Lower leg skin (tissue), 4 donors: ENCODE measurements at regions not wholly inside any gene's neighbourhood (a gene's known extent, or its start where the extent isn't known, plus 50 kb on each side); places are given as distances from the start of the nearest gene placed in this dataset.

Experiments used
- DNase-seq, 2 donors: peaks; one replicate each; pipeline ENCODE4 v3.0.0-alpha.2; 2019; ENCODE audit warnings: low spot score in 2 of 2
- H3K4me3 ChIP-seq: fragments of 200-600 bp; sonication (generic); 2 replicates; pipeline ENCODE4 v1.5.1; 2017; ENCODE audit warnings: mild to moderate bottlenecking, low read depth; ENCODE audit not compliant: poor library complexity, severe bottlenecking
- POLR2A ChIP-seq, 2 donors: fragments of 450-650 bp; IDR thresholded peaks; one replicate each; pipeline ENCODE4 v1.6.1; 2016 to 2017; ENCODE audit warnings: antibody characterized with exemption in 2 of 2, mild to moderate bottlenecking in 1 of 2, moderate library complexity in 1 of 2
- WGBS, 2 donors: methylation state at CpG; one replicate each; pipeline ENCODE4 v1.1.5; 2018; 5-methylcytosine and 5-hydroxymethylcytosine counted together
- intact Hi-C: fragments of 100-400 bp; cut with DNase I; formaldehyde crosslinking; loops from one replicate; pipeline ENCODE4 v1.15.0; 2023; ENCODE audit warnings: low total_unique reads
- TF ChIP-seq, protein P1 (sequence below), 3 donors: fragments of 450-650 bp; IDR thresholded peaks; one replicate each; pipeline ENCODE4 v1.5.1; 2016; ENCODE audit warnings: antibody characterized with exemption in 3 of 3, mild to moderate bottlenecking in 3 of 3, moderate library complexity in 2 of 3

DNA sequence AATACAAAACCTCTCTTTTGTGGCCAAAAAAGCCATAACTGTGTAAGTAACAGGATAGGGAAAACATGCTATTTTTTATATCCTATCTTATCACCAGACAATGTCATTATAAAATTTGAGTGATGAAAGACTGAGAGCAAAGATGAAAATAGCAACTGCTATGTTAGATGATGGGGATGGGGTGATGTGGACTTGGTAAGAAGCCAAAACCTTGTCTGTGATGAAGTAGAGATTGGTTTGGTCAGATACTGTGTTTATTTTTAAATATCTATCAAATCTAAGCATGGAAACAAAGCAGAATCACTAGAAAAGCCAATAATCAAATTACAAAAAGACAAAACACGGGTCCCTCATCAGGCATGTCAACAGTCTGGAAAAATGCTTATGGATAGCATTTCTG is 631.1 kb upstream of the NR5A2 start:
- intact Hi-C loops: no loop called here
- 63 to 70% methylated on average over 1 of the region's 1 CpG for WGBS, 2 donors
- TF ChIP-seq, protein P1, sequence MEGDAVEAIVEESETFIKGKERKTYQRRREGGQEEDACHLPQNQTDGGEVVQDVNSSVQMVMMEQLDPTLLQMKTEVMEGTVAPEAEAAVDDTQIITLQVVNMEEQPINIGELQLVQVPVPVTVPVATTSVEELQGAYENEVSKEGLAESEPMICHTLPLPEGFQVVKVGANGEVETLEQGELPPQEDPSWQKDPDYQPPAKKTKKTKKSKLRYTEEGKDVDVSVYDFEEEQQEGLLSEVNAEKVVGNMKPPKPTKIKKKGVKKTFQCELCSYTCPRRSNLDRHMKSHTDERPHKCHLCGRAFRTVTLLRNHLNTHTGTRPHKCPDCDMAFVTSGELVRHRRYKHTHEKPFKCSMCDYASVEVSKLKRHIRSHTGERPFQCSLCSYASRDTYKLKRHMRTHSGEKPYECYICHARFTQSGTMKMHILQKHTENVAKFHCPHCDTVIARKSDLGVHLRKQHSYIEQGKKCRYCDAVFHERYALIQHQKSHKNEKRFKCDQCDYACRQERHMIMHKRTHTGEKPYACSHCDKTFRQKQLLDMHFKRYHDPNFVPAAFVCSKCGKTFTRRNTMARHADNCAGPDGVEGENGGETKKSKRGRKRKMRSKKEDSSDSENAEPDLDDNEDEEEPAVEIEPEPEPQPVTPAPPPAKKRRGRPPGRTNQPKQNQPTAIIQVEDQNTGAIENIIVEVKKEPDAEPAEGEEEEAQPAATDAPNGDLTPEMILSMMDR (IDR thresholded peaks at IDR 0.05): no peak
- TF ChIP-seq POLR2A (IDR thresholded peaks at IDR 0.05): no peak
- no peak overlapping the region for H3K4me3 ChIP-seq
- no peak for DNase-seq

DNA sequence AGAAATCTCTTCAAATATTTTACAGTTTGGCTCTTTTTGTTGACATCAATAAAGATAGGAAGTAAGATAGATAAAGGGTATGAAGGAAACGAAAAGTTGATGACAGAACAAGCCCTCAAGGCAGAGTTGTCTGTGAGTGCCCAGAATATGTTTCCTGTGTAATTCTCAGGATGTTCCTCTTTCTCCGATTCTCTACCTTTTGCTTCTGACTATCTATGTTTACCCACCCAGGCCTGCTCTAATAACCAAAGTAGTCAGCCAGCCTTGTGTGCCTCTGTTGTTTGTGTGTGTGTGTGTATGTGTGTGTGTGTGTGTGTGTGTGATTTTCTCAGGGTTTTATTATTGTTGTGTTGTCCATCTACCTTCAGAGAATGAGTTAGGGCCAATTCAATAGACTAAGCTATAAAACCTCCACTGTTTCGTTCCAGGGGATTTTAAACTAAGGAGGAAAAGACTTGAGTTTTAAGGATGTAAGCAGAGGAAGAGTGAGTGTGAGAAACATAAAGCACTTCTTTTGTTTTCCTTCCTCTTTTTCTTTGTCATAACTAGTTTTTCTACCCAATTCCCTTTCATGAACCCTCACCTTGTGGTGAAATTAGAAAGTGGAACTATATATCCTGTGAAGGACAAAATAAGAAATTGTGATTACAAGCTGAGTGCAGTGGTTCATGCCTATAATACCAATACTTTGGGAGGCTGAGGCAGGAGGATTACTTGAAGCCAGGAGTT is 627.4 kb upstream of the NR5A2 start:
- 43 to 54% methylated on average over 3 of the region's 3 CpGs for WGBS, 2 donors
- DNase-seq: no peak
- TF ChIP-seq, protein P1 (IDR thresholded peaks at IDR 0.05): no peak
- TF ChIP-seq POLR2A (IDR thresholded peaks at IDR 0.05): no peak
- H3K4me3 ChIP-seq: no peak overlapping the region
- intact Hi-C loops: no loop called here

DNA sequence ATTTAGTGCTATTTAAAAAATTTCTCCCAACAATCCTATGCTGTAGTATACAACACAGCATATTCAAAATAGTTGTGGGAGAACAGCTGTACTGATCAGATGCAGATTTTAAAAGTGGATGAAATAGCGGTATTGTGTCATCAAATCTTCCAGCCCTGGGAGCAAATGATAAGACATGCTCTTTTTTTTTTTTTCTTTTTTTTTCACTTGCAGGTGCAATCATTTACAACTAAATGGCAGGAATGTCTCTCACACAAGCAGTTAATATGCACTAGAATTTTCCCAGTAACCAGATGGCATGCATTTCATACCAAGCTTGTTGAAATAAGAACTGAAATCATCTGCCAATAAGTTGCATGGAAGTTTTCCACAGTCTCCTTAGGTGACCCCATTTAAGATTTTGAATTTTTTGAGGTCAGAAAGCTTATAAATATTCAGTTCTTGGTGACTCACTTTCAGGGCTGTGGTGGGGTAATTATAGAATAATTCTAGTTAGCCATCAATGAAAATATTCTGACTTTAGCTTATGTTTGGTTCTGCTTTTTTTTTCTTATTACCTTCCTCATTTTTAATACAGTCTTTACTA is 623.9 kb upstream of the NR5A2 start:
- TF ChIP-seq, protein P1 (IDR thresholded peaks at IDR 0.05): no peak
- no peak for TF ChIP-seq POLR2A (IDR thresholded peaks at IDR 0.05)
- WGBS, 2 donors: 23 to 38% methylated on average over 1 of the region's 1 CpG
- intact Hi-C loops: no loop called here
- H3K4me3 ChIP-seq: no peak overlapping the region
- DNase-seq: no peak

DNA sequence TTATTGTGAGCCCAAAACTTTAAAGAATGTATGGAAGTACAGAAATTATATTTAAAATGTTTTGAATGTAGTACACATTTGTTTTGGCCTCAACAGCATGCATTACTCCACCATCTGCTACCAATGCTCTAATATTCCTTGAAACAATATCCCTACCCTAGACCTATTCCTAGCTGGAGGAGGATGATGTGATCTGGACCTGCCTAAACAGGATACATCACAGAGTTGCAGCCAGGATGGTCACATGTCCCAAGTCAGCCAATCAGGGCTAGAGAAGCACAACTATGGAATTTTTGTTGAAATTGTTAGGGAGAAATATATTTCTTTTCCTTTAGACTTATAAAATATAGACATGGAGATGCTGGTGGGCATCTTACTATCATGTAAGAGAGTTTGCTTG is 623.3 kb upstream of the NR5A2 start:
- no peak for DNase-seq
- TF ChIP-seq, protein P1 (IDR thresholded peaks at IDR 0.05): no peak
- TF ChIP-seq POLR2A (IDR thresholded peaks at IDR 0.05): no peak
- intact Hi-C loops: no loop called here
- H3K4me3 ChIP-seq: no peak overlapping the region

DNA sequence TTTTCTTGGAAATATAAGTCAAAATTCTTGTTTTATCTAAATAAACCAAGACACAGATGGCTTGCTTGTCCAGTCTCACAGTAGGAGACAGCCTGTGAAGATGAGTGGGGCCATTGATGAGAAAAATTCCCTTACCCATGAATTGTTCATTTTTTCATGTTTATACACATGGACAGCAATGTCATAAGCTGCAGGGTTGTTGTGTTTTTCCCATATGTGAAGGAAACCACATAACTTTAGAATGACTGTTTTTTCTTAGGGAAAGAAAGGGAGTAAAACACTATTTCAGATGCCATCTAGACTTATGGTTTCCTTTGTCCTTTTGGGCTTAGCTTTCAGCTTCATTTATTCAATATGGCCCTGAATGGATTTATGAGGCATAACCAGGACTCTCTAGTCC is 622.5 kb upstream of the NR5A2 start:
- TF ChIP-seq POLR2A (IDR thresholded peaks at IDR 0.05): no peak
- TF ChIP-seq, protein P1 (IDR thresholded peaks at IDR 0.05): no peak
- DNase-seq: no peak
- intact Hi-C loops: no loop called here
- no peak overlapping the region for H3K4me3 ChIP-seq
